GM23248 (cell line): ENCODE measurements at regions not wholly inside any gene's neighbourhood (a gene's known extent, or its start where the extent isn't known, plus 50 kb on each side); places are given as distances from the start of the nearest gene placed in this dataset.

ENCODE experiments used
- DNase-seq: peaks from one replicate; pipeline ENCODE4 v3.0.0-alpha.2; 2015
- H2AFZ ChIP-seq: fragments of 200-600 bp; sonication (generic); 2 replicates; pipeline ENCODE4 v1.6.1; 2016; ENCODE audit warnings: antibody characterized with exemption
- H3F3A ChIP-seq: fragments of 200-600 bp; sonication (generic); 2 replicates; pipeline ENCODE4 v1.6.1; 2016; ENCODE audit warnings: mild to moderate bottlenecking, antibody characterized with exemption, mixed run types; ENCODE audit not compliant: insufficient read depth
- H3K27ac ChIP-seq: fragments of 200-600 bp; sonication (generic); 2 replicates; pipeline ENCODE4 v1.5.1; 2016; ENCODE audit warnings: mild to moderate bottlenecking
- H3K27me3 ChIP-seq: fragments of 200-600 bp; sonication (generic); replicated peaks from 2 replicates; pipeline ENCODE4 v1.6.1; 2016; ENCODE audit warnings: mild to moderate bottlenecking; ENCODE audit not compliant: insufficient read depth
- H3K36me3 ChIP-seq: fragments of 200-600 bp; sonication (generic); 2 replicates; pipeline ENCODE4 v1.6.1; 2016; ENCODE audit warnings: low read depth, mild to moderate bottlenecking
- H3K4me1 ChIP-seq: fragments of 200-600 bp; sonication (generic); 2 replicates; pipeline ENCODE4 v1.6.1; 2016; ENCODE audit warnings: mild to moderate bottlenecking; ENCODE audit not compliant: insufficient read depth
- H3K4me2 ChIP-seq: fragments of 200-600 bp; sonication (generic); one replicate; pipeline ENCODE4 v1.6.1; 2016; ENCODE audit warnings: mild to moderate bottlenecking; ENCODE audit not compliant: unreplicated experiment
- H3K4me3 ChIP-seq: fragments of 200-600 bp; sonication (generic); 2 replicates; pipeline ENCODE4 v1.5.1; 2016; ENCODE audit warnings: mild to moderate bottlenecking
- H3K79me2 ChIP-seq: fragments of 200-600 bp; sonication (generic); 2 replicates; pipeline ENCODE4 v1.6.1; 2016; ENCODE audit warnings: mild to moderate bottlenecking; ENCODE audit not compliant: insufficient read depth
- H3K9ac ChIP-seq: fragments of 200-600 bp; sonication (generic); 2 replicates; pipeline ENCODE4 v1.6.1; 2016; ENCODE audit warnings: mild to moderate bottlenecking
- H3K9me2 ChIP-seq: fragments of 200-600 bp; sonication (generic); 2 replicates; pipeline ENCODE4 v1.6.1; 2016; ENCODE audit warnings: mixed run types, mild to moderate bottlenecking, moderate library complexity; ENCODE audit not compliant: insufficient read depth
- H3K9me3 ChIP-seq: fragments of 200-600 bp; sonication (generic); one replicate; pipeline ENCODE4 v1.6.1; 2017; ENCODE audit warnings: low read depth
- H4K20me1 ChIP-seq: fragments of 200-600 bp; sonication (generic); 2 replicates; pipeline ENCODE4 v1.6.0; 2016; ENCODE audit not compliant: insufficient read depth
- EZH2 ChIP-seq: fragments of 200-600 bp; sonication (generic); IDR thresholded peaks from 2 replicates; pipeline ENCODE4 v1.6.1; 2018; ENCODE audit warnings: antibody characterized with exemption, mild to moderate bottlenecking; ENCODE audit not compliant: insufficient read depth, poor library complexity, severe bottlenecking
- EZH2phosphoT487 ChIP-seq: fragments of 200-600 bp; sonication (generic); IDR thresholded peaks from 2 replicates; pipeline ENCODE4 v1.6.1; 2018; ENCODE audit warnings: antibody characterized with exemption, moderate library complexity, mild to moderate bottlenecking, low read depth; ENCODE audit not compliant: insufficient read depth
- WGBS, 2 experiments: methylation state at CpG; one replicate each; pipeline ENCODE4 v1.1.6; 2015 to 2017; ENCODE audit warnings: low lambda C conversion rate in 2 of 2, low coverage in 1 of 2; ENCODE audit errors: missing lambda C conversion rate in 2 of 2; 5-methylcytosine and 5-hydroxymethylcytosine counted together
- in situ Hi-C: fragments of 300-500 bp; cut with MboI; formaldehyde crosslinking; loops from 2 replicates; pipeline ENCODE4 v1.15.0; 2020

DNA sequence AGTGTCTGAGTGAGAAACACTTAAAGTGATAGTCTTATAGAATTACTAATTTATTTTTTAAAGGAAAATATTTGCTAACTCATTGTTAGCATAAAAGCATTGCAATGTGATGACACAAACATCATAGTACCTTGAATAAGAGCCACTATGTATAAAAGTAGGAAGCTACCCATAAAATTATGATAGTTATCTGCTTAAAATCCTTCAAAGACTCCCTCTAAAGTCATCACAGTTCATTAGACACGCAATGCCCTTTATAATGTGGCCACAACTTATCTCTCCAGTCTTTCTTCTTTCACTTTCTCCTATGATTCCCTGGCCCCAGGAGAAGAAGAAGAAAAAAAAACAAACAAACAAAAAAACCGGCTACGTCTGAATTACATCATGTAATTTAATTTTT lies 1144.0 kb upstream of the NUDT12 start:
- no peak for TF ChIP-seq EZH2phosphoT487
- TF ChIP-seq EZH2: no peak
- no peaks in the 10 kb centered on the region for H3K9me2 ChIP-seq
- H3K36me3 ChIP-seq: no peaks in the 10 kb centered on the region
- no peak overlapping the region for H3K4me2 ChIP-seq
- H3K9ac ChIP-seq: no peak overlapping the region
- 20 to 21% methylated on average over 3 of the region's 3 CpGs for WGBS, 2 experiments
- H4K20me1 ChIP-seq: no peaks in the 10 kb centered on the region
- no peaks in the 10 kb centered on the region for H3K27me3 ChIP-seq
- no peaks in the 10 kb centered on the region for H3K9me3 ChIP-seq
- H3F3A ChIP-seq: no peaks in the 10 kb centered on the region
- no peaks in the 10 kb centered on the region for H3K79me2 ChIP-seq
- no peak overlapping the region for H3K27ac ChIP-seq
- H3K4me3 ChIP-seq: no peak overlapping the region
- H2AFZ ChIP-seq: no peak overlapping the region
- DNase-seq: no peak
- H3K4me1 ChIP-seq: no peaks in the 10 kb centered on the region
- in situ Hi-C loops: no loop called here

DNA sequence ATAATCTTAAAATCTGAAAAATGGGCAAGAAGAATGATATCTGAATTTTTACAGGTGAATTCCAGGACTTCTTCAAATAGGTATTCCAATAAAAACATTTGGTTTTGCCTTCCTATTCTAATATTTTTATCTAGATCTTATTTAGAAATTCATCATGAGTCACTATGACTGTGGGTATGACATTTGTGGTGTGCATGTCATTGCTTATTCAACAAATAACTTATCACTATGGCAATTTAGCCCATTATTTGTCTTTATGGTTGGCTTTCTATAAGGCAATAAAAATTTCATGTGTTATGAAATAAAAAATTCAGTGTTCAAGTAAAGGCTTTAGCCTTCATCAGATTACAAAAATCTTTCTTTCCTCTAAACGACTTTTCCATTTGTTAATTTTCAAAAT lies 1139.6 kb upstream of the NUDT12 start:
- 0 to 6% methylated on average over 1 of the region's 1 CpG for WGBS, 2 experiments

DNA sequence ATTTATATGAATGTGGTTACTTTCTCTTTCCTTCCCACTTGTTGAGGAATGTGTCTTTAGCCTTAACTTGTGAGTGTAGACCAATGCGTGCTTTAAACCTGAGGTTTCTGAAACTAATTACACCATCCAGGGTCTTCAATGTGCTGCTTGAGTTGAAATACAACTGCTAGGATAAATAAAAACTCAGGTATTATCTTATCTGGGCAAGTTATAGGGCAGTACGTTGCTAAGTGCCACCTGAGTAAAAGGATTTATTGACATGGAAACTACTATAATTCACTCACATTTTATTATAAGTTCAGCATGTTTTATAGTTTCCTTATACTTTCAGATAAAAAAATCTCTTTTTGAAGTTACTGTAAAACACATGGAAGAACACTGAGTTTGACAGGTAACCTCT lies 1136.8 kb upstream of the NUDT12 start:
- WGBS, 2 experiments: 34 to 40% methylated on average over 2 of the region's 2 CpGs
- no peaks in the 10 kb centered on the region for H3K9me3 ChIP-seq
- TF ChIP-seq EZH2phosphoT487 (no peak), EZH2 (no peak)
- no peak for DNase-seq
- no peaks in the 10 kb centered on the region for H3K9me2 ChIP-seq
- H3K4me2 ChIP-seq: no peak overlapping the region
- no peak overlapping the region for H3K27ac ChIP-seq
- in situ Hi-C loops: no loop called here
- H3K9ac ChIP-seq: no peak overlapping the region
- no peak overlapping the region for H2AFZ ChIP-seq
- H3K36me3 ChIP-seq: no peaks in the 10 kb centered on the region
- H4K20me1 ChIP-seq: no peaks in the 10 kb centered on the region
- H3K27me3 ChIP-seq: no peaks in the 10 kb centered on the region
- no peaks in the 10 kb centered on the region for H3K4me1 ChIP-seq
- H3F3A ChIP-seq: no peaks in the 10 kb centered on the region
- H3K79me2 ChIP-seq: no peaks in the 10 kb centered on the region
- no peak overlapping the region for H3K4me3 ChIP-seq

More for the DNA sequence above, 1139.6 kb upstream of the NUDT12 start:
- Histone ChIP-seq H3K4me2 (no peak overlapping the region), H4K20me1 (no peaks in the 10 kb centered on the region), H2AFZ (no peak overlapping the region), H3K4me3 (no peak overlapping the region), H3K9ac (no peak overlapping the region), H3K9me2 (no peaks in the 10 kb centered on the region), H3K27ac (no peak overlapping the region), H3K27me3 (no peaks in the 10 kb centered on the region), H3K36me3 (no peaks in the 10 kb centered on the region), H3K9me3 (no peaks in the 10 kb centered on the region), H3K79me2 (no peaks in the 10 kb centered on the region), H3K4me1 (no peaks in the 10 kb centered on the region), H3F3A (no peaks in the 10 kb centered on the region)
- no peak for TF ChIP-seq EZH2phosphoT487
- no peak for TF ChIP-seq EZH2
- in situ Hi-C loops: no loop called here
- DNase-seq: no peak

DNA sequence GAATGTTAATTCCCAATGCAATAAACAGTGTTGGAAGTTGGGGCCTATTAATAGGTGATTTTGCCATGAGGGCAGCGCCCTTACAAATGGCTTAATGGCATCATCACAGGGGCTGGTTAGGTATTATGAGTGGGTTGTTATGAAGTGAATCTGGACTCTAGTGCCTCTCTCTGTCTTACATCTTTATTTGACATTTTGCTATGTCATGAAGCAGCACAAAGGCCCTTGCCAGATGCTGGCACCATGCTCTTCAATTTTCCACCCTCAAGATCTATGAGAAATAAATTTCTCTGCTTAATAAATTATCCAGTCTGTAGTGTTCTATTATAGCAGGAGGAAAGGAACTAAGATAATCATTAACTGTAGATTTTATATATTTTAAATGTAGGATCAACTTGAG lies 1098.7 kb upstream of the NUDT12 start:
- H3K9me3 ChIP-seq: peaks cover 4% of the 10 kb centered on the region
- TF ChIP-seq EZH2: no peak
- TF ChIP-seq EZH2phosphoT487: no peak
- H3F3A ChIP-seq: no peaks in the 10 kb centered on the region
- H3K79me2 ChIP-seq: no peaks in the 10 kb centered on the region
- no peaks in the 10 kb centered on the region for H3K4me1 ChIP-seq
- H3K36me3 ChIP-seq: no peaks in the 10 kb centered on the region
- 9 to 17% methylated on average over 1 of the region's 1 CpG for WGBS, 2 experiments
- H3K27ac ChIP-seq: no peak overlapping the region
- H3K9ac ChIP-seq: no peak overlapping the region
- no peak overlapping the region for H3K4me2 ChIP-seq
- H3K4me3 ChIP-seq: no peak overlapping the region
- no peak for DNase-seq
- no peaks in the 10 kb centered on the region for H4K20me1 ChIP-seq
- no peaks in the 10 kb centered on the region for H3K9me2 ChIP-seq
- in situ Hi-C loops: no loop called here
- no peaks in the 10 kb centered on the region for H3K27me3 ChIP-seq
- H2AFZ ChIP-seq: no peak overlapping the region

DNA sequence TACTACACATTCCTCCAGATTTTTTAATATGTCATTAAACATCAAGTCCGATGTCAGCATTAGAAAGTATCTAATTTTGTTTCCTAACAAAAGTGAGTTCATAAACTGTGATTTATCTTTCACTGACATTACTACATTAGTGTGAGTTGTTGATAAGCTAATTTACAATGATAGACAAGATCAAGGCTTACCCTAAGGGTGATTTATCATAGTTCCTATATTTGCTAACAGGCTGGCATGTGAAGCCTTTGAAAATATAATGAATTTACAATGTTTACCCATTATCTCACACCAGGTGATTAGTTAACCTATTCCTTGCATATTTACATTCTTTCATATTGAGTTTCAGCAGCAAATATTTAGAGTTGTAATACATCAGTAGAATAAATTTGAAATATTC lies 1096.9 kb upstream of the NUDT12 start:
- Histone ChIP-seq H3K4me3 (no peak overlapping the region), H3K4me2 (no peak overlapping the region), H3K36me3 (no peaks in the 10 kb centered on the region), H3K79me2 (no peaks in the 10 kb centered on the region), H3K27me3 (no peaks in the 10 kb centered on the region), H3K27ac (no peak overlapping the region), H3K4me1 (no peaks in the 10 kb centered on the region), H3F3A (no peaks in the 10 kb centered on the region), H3K9me2 (no peaks in the 10 kb centered on the region), H2AFZ (no peak overlapping the region), H3K9me3 (peaks cover under 1% of the 10 kb centered on the region), H3K9ac (no peak overlapping the region), H4K20me1 (no peaks in the 10 kb centered on the region)
- no peak for DNase-seq
- WGBS, 2 experiments: 3 to 9% methylated on average over 1 of the region's 1 CpG
- TF ChIP-seq EZH2 (no peak), EZH2phosphoT487 (no peak)
- in situ Hi-C loops: no loop called here
